ENCODE measurements at regions not wholly inside any gene's neighbourhood (a gene's known extent, or its start where the extent isn't known, plus 50 kb on each side); places are given as distances from the start of the nearest gene placed in this dataset.

GRCh38 chrX:23228454-23228853, 106.2 kb upstream of the PTCHD1 start:
- TF ChIP-seq CTCF (IDR thresholded peaks at IDR 0.05): no peak
- no peak for TF ChIP-seq POLR2A (IDR thresholded peaks at IDR 0.05)

Data from heart left ventricle (tissue), 13 donors.